Hepatocyte (in vitro differentiated cells): ENCODE measurements at regions not wholly inside any gene's neighbourhood (a gene's known extent, or its start where the extent isn't known, plus 50 kb on each side); places are given as distances from the start of the nearest gene placed in this dataset.

ENCODE experiments used
- DNase-seq: peaks from one replicate; pipeline ENCODE4 v3.0.0-alpha.2; 2016; ENCODE audit warnings: low spot score
- H2AFZ ChIP-seq: fragments of 200-600 bp; sonication (generic); 2 replicates; pipeline ENCODE4 v1.6.0; 2016; ENCODE audit warnings: antibody characterized with exemption, mild to moderate bottlenecking
- H3K27ac ChIP-seq: fragments of 200-600 bp; sonication (generic); 2 replicates; pipeline ENCODE4 v1.5.1; 2016; ENCODE audit warnings: mild to moderate bottlenecking
- H3K27me3 ChIP-seq: fragments of 200-600 bp; sonication (generic); 2 replicates; pipeline ENCODE4 v1.6.1; 2016
- H3K36me3 ChIP-seq: fragments of 200-600 bp; sonication (generic); replicated peaks from 2 replicates; pipeline ENCODE4 v1.5.1; 2016; ENCODE audit warnings: low read depth; ENCODE audit not compliant: insufficient read depth
- H3K4me1 ChIP-seq: fragments of 200-600 bp; sonication (generic); 2 replicates; pipeline ENCODE4 v1.5.1; 2016; ENCODE audit warnings: mild to moderate bottlenecking, moderate library complexity; ENCODE audit not compliant: insufficient read depth
- H3K4me2 ChIP-seq: fragments of 200-600 bp; sonication (generic); 2 replicates; pipeline ENCODE4 v1.6.0; 2016
- H3K4me3 ChIP-seq: fragments of 200-600 bp; sonication (generic); 2 replicates; pipeline ENCODE4 v1.5.1; 2016; ENCODE audit warnings: mild to moderate bottlenecking
- H3K79me2 ChIP-seq: fragments of 200-600 bp; sonication (generic); 2 replicates; pipeline ENCODE4 v1.6.0; 2017; ENCODE audit warnings: mild to moderate bottlenecking
- H3K9me2 ChIP-seq: fragments of 200-600 bp; sonication (generic); replicated peaks from 2 replicates; pipeline ENCODE4 v1.6.0; 2017; ENCODE audit warnings: mild to moderate bottlenecking; ENCODE audit not compliant: insufficient read depth
- H3K9me3 ChIP-seq: fragments of 200-600 bp; sonication (generic); 2 replicates; pipeline ENCODE4 v1.5.1; 2016; ENCODE audit warnings: low read depth, mild to moderate bottlenecking
- H4K20me1 ChIP-seq: fragments of 200-600 bp; sonication (generic); 2 replicates; pipeline ENCODE4 v1.6.0; 2016; ENCODE audit warnings: mild to moderate bottlenecking; ENCODE audit not compliant: insufficient read depth, poor library complexity, severe bottlenecking
- CTCF ChIP-seq: fragments of 200-600 bp; sonication (generic); IDR thresholded peaks from 2 replicates; pipeline ENCODE4 v1.5.1; 2016; ENCODE audit warnings: antibody characterized with exemption, mild to moderate bottlenecking; ENCODE audit not compliant: poor library complexity
- EZH2 ChIP-seq: fragments of 200-600 bp; sonication (generic); IDR thresholded peaks from 2 replicates; pipeline ENCODE4 v1.6.1; 2016; ENCODE audit warnings: antibody characterized with exemption, mild to moderate bottlenecking, borderline replicate concordance
- EZH2phosphoT487 ChIP-seq: fragments of 200-600 bp; sonication (generic); IDR thresholded peaks from one replicate; pipeline ENCODE4 v1.6.1; 2018; ENCODE audit warnings: antibody characterized with exemption, mild to moderate bottlenecking, low read depth, moderate library complexity; ENCODE audit not compliant: unreplicated experiment, severe bottlenecking
- WGBS: methylation state at CpG from one replicate; pipeline ENCODE4 v1.1.6; 2016; ENCODE audit warnings: low lambda C conversion rate; ENCODE audit errors: missing lambda C conversion rate; 5-methylcytosine and 5-hydroxymethylcytosine counted together

- DNase-seq: no peak
- H2AFZ ChIP-seq: no peak overlapping the region
- 74% methylated on average over 5 of the region's 5 CpGs for WGBS
These were observed 548.9 kb upstream of the AUTS2 start for GRCh38 chr7:69049326-69049725.

GRCh38 chr7:69052447-69052846 is 545.8 kb upstream of the AUTS2 start:
- DNase-seq: no peak
- TF ChIP-seq CTCF: no peak
- no peak for TF ChIP-seq EZH2phosphoT487
- no peak for TF ChIP-seq EZH2

More at GRCh38 chr7:69049326-69049725, 548.9 kb upstream of the AUTS2 start:
- Histone ChIP-seq H3K4me2 (no peak overlapping the region), H3K9me2 (no peaks in the 10 kb centered on the region), H3K27ac (no peak overlapping the region), H3K9me3 (no peaks in the 10 kb centered on the region), H3K27me3 (no peaks in the 10 kb centered on the region), H3K4me3 (no peak overlapping the region), H3K4me1 (no peaks in the 10 kb centered on the region), H3K79me2 (no peaks in the 10 kb centered on the region), H3K36me3 (no peaks in the 10 kb centered on the region), H4K20me1 (no peaks in the 10 kb centered on the region)
- TF ChIP-seq EZH2phosphoT487 (no peak), EZH2 (no peak), CTCF (no peak)

GRCh38 chr7:69060516-69060915 is 537.8 kb upstream of the AUTS2 start:
- Histone ChIP-seq H3K9me2 (no peaks in the 10 kb centered on the region), H3K4me2 (no peak overlapping the region), H2AFZ (no peak overlapping the region), H3K9me3 (no peaks in the 10 kb centered on the region), H3K36me3 (no peaks in the 10 kb centered on the region), H3K4me1 (no peaks in the 10 kb centered on the region), H3K27ac (no peak overlapping the region), H3K79me2 (no peaks in the 10 kb centered on the region), H4K20me1 (no peaks in the 10 kb centered on the region), H3K27me3 (no peaks in the 10 kb centered on the region), H3K4me3 (no peak overlapping the region)
- DNase-seq: no peak
- WGBS: 68% methylated on average over 3 of the region's 3 CpGs
- TF ChIP-seq EZH2: no peak
- TF ChIP-seq EZH2phosphoT487: no peak
- no peak for TF ChIP-seq CTCF

More at GRCh38 chr7:69052447-69052846, 545.8 kb upstream of the AUTS2 start:
- Histone ChIP-seq H3K27me3 (no peaks in the 10 kb centered on the region), H4K20me1 (no peaks in the 10 kb centered on the region), H3K36me3 (no peaks in the 10 kb centered on the region), H3K9me2 (no peaks in the 10 kb centered on the region), H3K4me3 (no peak overlapping the region), H3K4me1 (no peaks in the 10 kb centered on the region), H3K9me3 (no peaks in the 10 kb centered on the region), H2AFZ (no peak overlapping the region), H3K27ac (no peak overlapping the region), H3K79me2 (no peaks in the 10 kb centered on the region), H3K4me2 (no peak overlapping the region)
- WGBS: 91% methylated on average over 4 of the region's 4 CpGs

GRCh38 chr7:69062020-69062765 is 536.1 kb upstream of the AUTS2 start:
- H2AFZ ChIP-seq: no peak overlapping the region
- no peaks in the 10 kb centered on the region for H3K9me2 ChIP-seq
- H3K4me3 ChIP-seq: no peak overlapping the region
- no peaks in the 10 kb centered on the region for H3K4me1 ChIP-seq
- no peak overlapping the region for H3K27ac ChIP-seq
- H3K27me3 ChIP-seq: no peaks in the 10 kb centered on the region
- no peaks in the 10 kb centered on the region for H4K20me1 ChIP-seq
- WGBS: 94% methylated on average over 15 of the region's 20 CpGs
- peak; percentile 3 for DNase-seq
- no peaks in the 10 kb centered on the region for H3K36me3 ChIP-seq
- H3K4me2 ChIP-seq: no peak overlapping the region
- TF ChIP-seq CTCF: no peak
- TF ChIP-seq EZH2phosphoT487: no peak
- TF ChIP-seq EZH2: no peak
- no peaks in the 10 kb centered on the region for H3K9me3 ChIP-seq
- no peaks in the 10 kb centered on the region for H3K79me2 ChIP-seq
